ENCODE measurements at regions not wholly inside any gene's neighbourhood (a gene's known extent, or its start where the extent isn't known, plus 50 kb on each side); places are given as distances from the start of the nearest gene placed in this dataset.

DNA sequence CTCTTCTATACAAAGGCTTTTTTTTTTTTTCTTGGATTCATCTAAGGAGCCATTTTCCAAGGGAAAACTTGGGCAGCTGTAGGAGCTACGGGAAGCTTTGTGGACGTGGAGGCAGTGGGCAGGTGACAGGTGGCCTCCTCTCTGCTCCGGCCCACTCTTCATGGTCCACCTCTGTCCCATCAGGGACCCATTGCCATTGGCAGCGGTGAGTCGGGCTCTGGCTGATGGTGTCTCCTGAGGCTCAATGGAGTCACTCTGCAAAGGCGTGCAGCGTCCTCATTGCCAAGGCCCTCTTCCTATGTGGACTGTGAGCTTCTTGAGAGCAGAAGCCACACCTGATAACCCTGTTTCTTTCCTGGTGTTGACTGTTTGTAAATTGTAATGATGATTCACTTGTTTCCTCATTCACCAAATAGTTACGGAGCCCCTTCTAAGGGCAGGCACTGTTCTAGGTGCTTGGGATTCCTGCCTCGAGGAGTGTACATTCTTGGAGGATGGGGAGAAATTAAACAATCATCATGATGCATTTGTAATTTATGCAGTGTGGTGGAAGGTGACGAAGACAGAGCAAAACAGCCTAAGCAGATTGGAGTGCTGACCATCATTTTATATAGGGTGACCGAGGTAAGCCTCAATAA is 240.3 kb upstream of the HS6ST1 start (continued):
- TF ChIP-seq, protein P1, sequence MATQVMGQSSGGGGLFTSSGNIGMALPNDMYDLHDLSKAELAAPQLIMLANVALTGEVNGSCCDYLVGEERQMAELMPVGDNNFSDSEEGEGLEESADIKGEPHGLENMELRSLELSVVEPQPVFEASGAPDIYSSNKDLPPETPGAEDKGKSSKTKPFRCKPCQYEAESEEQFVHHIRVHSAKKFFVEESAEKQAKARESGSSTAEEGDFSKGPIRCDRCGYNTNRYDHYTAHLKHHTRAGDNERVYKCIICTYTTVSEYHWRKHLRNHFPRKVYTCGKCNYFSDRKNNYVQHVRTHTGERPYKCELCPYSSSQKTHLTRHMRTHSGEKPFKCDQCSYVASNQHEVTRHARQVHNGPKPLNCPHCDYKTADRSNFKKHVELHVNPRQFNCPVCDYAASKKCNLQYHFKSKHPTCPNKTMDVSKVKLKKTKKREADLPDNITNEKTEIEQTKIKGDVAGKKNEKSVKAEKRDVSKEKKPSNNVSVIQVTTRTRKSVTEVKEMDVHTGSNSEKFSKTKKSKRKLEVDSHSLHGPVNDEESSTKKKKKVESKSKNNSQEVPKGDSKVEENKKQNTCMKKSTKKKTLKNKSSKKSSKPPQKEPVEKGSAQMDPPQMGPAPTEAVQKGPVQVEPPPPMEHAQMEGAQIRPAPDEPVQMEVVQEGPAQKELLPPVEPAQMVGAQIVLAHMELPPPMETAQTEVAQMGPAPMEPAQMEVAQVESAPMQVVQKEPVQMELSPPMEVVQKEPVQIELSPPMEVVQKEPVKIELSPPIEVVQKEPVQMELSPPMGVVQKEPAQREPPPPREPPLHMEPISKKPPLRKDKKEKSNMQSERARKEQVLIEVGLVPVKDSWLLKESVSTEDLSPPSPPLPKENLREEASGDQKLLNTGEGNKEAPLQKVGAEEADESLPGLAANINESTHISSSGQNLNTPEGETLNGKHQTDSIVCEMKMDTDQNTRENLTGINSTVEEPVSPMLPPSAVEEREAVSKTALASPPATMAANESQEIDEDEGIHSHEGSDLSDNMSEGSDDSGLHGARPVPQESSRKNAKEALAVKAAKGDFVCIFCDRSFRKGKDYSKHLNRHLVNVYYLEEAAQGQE (IDR thresholded peaks at IDR 0.05) = no peak
- TF ChIP-seq CTCF (IDR thresholded peaks at IDR 0.05; ENCODE audit: low read depth, low read length, missing input control) (no peak), NR2F2 (IDR thresholded peaks at IDR 0.05) (no peak)

DNA sequence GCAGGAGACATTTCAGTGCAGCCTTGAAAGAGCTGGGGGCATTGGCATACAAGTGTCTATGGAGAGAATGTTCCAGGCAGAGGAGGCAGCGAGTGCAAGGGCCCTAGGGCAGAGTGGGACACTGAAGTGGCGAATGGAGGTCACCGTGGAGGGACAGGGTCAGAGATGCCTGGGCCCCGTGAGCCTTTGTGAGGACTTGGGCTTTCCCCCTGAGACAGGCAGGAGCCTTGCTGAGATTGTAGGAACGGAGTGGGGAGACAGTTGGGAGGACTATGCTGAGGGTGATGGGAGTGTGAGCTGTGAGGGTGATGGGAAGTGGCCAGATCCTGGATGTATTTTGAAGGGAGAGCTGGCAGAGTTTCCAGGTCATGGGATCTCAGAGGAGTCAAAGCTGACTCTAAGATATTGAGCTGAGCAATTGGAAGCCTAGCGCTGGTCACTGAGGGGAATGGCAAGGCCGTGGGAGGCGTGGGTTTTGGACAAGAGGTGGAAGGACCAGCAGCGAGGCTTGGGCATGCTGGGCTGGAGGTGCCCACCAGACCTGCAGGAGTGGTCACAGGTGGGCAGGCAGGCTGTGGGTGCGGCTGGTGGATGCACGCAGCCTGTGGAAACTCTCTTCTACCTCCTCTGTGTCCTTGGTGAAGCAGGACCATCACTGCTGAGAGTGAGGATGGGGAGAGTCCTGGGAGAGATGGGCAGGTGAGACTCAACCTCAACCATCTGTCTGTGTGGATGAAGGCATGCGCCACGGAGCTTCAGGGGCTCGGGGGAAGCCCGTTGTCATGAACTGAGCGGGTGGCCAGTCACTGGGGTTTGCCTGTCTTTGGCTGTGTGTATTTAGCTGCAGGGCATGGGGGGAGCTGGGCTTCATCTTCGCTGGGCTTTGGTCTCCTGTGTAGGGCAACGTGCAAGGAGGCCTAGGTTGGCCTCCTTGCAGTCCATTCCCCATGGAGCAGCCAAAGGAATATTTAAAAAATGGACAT is 241.2 kb upstream of the HS6ST1 start:
- no peak for TF ChIP-seq NR2F2 (IDR thresholded peaks at IDR 0.05)
- TF ChIP-seq, protein P1 (IDR thresholded peaks at IDR 0.05) = no peak
- no peak for TF ChIP-seq FOXA2 (IDR thresholded peaks at IDR 0.05)
- no peak for TF ChIP-seq HNF4G (IDR thresholded peaks at IDR 0.05)
- TF ChIP-seq HNF4A (conservative IDR thresholded peaks at IDR 0.05) = no peak
- no peak for TF ChIP-seq ATF3 (IDR thresholded peaks at IDR 0.05)
- no peak for TF ChIP-seq RAD21 (IDR thresholded peaks at IDR 0.05)
- no peak for TF ChIP-seq FOXA1 (IDR thresholded peaks at IDR 0.05)
- TF ChIP-seq, protein P2, sequence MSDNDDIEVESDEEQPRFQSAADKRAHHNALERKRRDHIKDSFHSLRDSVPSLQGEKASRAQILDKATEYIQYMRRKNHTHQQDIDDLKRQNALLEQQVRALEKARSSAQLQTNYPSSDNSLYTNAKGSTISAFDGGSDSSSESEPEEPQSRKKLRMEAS (IDR thresholded peaks at IDR 0.05) = no peak
- no peak for TF ChIP-seq GABPA (IDR thresholded peaks at IDR 0.05 in 1 of 2, conservative IDR thresholded peaks at IDR 0.05 in 1 of 2)
- TF ChIP-seq YY1 (IDR thresholded peaks at IDR 0.05) = no peak
- no peak for TF ChIP-seq EGR1 (IDR thresholded peaks at IDR 0.05; ENCODE audit: low read depth in 2 of 2)
- 92% methylated on average over 18 of the region's 18 CpGs for WGBS
- no peaks in the 10 kb centered on the region for H3K36me3 ChIP-seq (ENCODE audit: control insufficient read depth in 4 of 4, insufficient read depth in 3 of 4, low read depth in 1 of 4, low read length in 3 of 4)
- H3K27ac ChIP-seq (ENCODE audit: low read depth in 1 of 2, low read length in 2 of 2) = no peak overlapping the region
- no peak overlapping the region for H3K9ac ChIP-seq (ENCODE audit: low read depth in 1 of 2, low read length in 2 of 2)
- no peaks in the 10 kb centered on the region for H3K27me3 ChIP-seq (ENCODE audit: control insufficient read depth in 4 of 4, insufficient read depth in 4 of 4, low read length in 3 of 4)
- no peaks in the 10 kb centered on the region for H3K4me1 ChIP-seq (ENCODE audit: control insufficient read depth in 4 of 4, insufficient read depth in 4 of 4, low read length in 3 of 4)
- no peaks in the 10 kb centered on the region for H3K9me3 ChIP-seq (ENCODE audit: control insufficient read depth in 4 of 4, low read length in 3 of 4)
- DNase-seq (ENCODE audit: low spot score) = no peak
- H3K4me3 ChIP-seq (ENCODE audit: low read depth in 1 of 3, low read length in 3 of 3) = no peak overlapping the region

Measured in liver (tissue), 8 donors.